HG02642 (cell line): ENCODE measurements at regions not wholly inside any gene's neighbourhood (a gene's known extent, or its start where the extent isn't known, plus 50 kb on each side); places are given as distances from the start of the nearest gene placed in this dataset.

Source experiments
- ATAC-seq: cut with Tn5 transposase; IDR thresholded peaks from one replicate; pipeline ENCODE4 v1.9.1; 2021; ENCODE audit warnings: mild to moderate bottlenecking; ENCODE audit not compliant: unreplicated experiment, poor library complexity

- no peak for ATAC-seq
Observed at GRCh38 chr3:177973241-177973840, 562.9 kb upstream of the KCNMB2 start.

- ATAC-seq: no peak
Observed at GRCh38 chr3:177976241-177976640, 560.0 kb upstream of the KCNMB2 start.

GRCh38 chr3:177976866-177977265 lies 559.4 kb upstream of the KCNMB2 start:
- ATAC-seq: no peak

- no peak for ATAC-seq
Observed at GRCh38 chr3:177977381-177978158, 558.7 kb upstream of the KCNMB2 start.

GRCh38 chr3:177978946-177979345 lies 557.3 kb upstream of the KCNMB2 start:
- no peak for ATAC-seq

GRCh38 chr3:177979703-177980102 lies 556.5 kb upstream of the KCNMB2 start:
- ATAC-seq: no peak

- ATAC-seq: no peak
Observed at GRCh38 chr3:177981576-177981975, 554.7 kb upstream of the KCNMB2 start.

GRCh38 chr3:177982034-177982433 lies 554.2 kb upstream of the KCNMB2 start:
- ATAC-seq: no peak

- no peak for ATAC-seq
Observed at GRCh38 chr3:177983320-177983719, 552.9 kb upstream of the KCNMB2 start.

GRCh38 chr3:177992993-177993970 lies 543.0 kb upstream of the KCNMB2 start:
- ATAC-seq: no peak

- ATAC-seq: no peak
Observed at GRCh38 chr3:177994976-177995375, 541.3 kb upstream of the KCNMB2 start.

- no peak for ATAC-seq
Observed at GRCh38 chr3:177995381-177996085, 540.7 kb upstream of the KCNMB2 start.

- peak; percentile 76 for ATAC-seq
Observed at GRCh38 chr3:178001670-178002101, 534.5 kb upstream of the KCNMB2 start.

GRCh38 chr3:178002113-178002512 lies 534.1 kb upstream of the KCNMB2 start:
- ATAC-seq: peak; percentile 17

GRCh38 chr3:178003756-178004155 lies 532.5 kb upstream of the KCNMB2 start:
- ATAC-seq: no peak

GRCh38 chr3:178005961-178006360 lies 530.3 kb upstream of the KCNMB2 start:
- ATAC-seq: no peak

- ATAC-seq: no peak
Observed at GRCh38 chr3:178010306-178010705, 525.9 kb upstream of the KCNMB2 start.

- no peak for ATAC-seq
Observed at GRCh38 chr3:178019645-178020044, 516.6 kb upstream of the KCNMB2 start.

GRCh38 chr3:178022599-178022998 lies 513.6 kb upstream of the KCNMB2 start:
- no peak for ATAC-seq

- ATAC-seq: no peak
Observed at GRCh38 chr3:178028933-178029332, 507.3 kb upstream of the KCNMB2 start.
